ENCODE measurements at regions not wholly inside any gene's neighbourhood (a gene's known extent, or its start where the extent isn't known, plus 50 kb on each side); places are given as distances from the start of the nearest gene placed in this dataset.

GRCh38 chr7:27389496-27389895 lies 146.9 kb downstream of the EVX1 start:
- Histone ChIP-seq H3K9ac (ENCODE audit: low read depth, low read length, poor library complexity, severe bottlenecking) (no peak overlapping the region), H3K36me3 (ENCODE audit: insufficient read depth, low read length) (no peaks in the 10 kb centered on the region), H3F3A (ENCODE audit: low read depth) (no peaks in the 10 kb centered on the region), H3K4me2 (ENCODE audit: low read depth, low read length, poor library complexity, severe bottlenecking) (no peak overlapping the region), H3K4me1 (ENCODE audit: insufficient read depth, low read length, poor library complexity, severe bottlenecking) (no peaks in the 10 kb centered on the region), H2AFZ (ENCODE audit: low read length) (no peak overlapping the region), H3K9me3 (ENCODE audit: insufficient read depth, low read depth, low read length) (no peaks in the 10 kb centered on the region), H3K4me3 (ENCODE audit: low read length, poor library complexity, severe bottlenecking) (no peak overlapping the region), H3K79me2 (ENCODE audit: insufficient read depth, low read length) (no peaks in the 10 kb centered on the region), H3K27me3 (ENCODE audit: insufficient read depth, low read length, poor library complexity, severe bottlenecking) (no peaks in the 10 kb centered on the region), H3K9me2 (replicated peaks; ENCODE audit: low read depth, low read length) (no peaks in the 10 kb centered on the region), H4K20me1 (ENCODE audit: insufficient read depth, low read length, poor library complexity, severe bottlenecking) (no peaks in the 10 kb centered on the region)
- TF ChIP-seq CTCF (conservative IDR thresholded peaks at IDR 0.05; ENCODE audit: low read length) = no peak
- no peak for TF ChIP-seq EZH2phosphoT487 (IDR thresholded peaks at IDR 0.05; ENCODE audit: borderline replicate concordance)

- H3K4me1 ChIP-seq (ENCODE audit: insufficient read depth, low read length, poor library complexity, severe bottlenecking) = no peaks in the 10 kb centered on the region
- TF ChIP-seq EZH2phosphoT487 (IDR thresholded peaks at IDR 0.05; ENCODE audit: borderline replicate concordance) = no peak
- no peak for TF ChIP-seq CTCF (conservative IDR thresholded peaks at IDR 0.05; ENCODE audit: low read length)
- no peaks in the 10 kb centered on the region for H3K9me2 ChIP-seq (replicated peaks; ENCODE audit: low read depth, low read length)
Measured at GRCh38 chr7:27392477-27392876, 149.9 kb downstream of the EVX1 start.

GRCh38 chr7:27394871-27395270 lies 152.3 kb downstream of the EVX1 start:
- no peak overlapping the region for H3K4me3 ChIP-seq (ENCODE audit: low read length, poor library complexity, severe bottlenecking)
- no peaks in the 10 kb centered on the region for H3K9me3 ChIP-seq (ENCODE audit: insufficient read depth, low read depth, low read length)
- H4K20me1 ChIP-seq (ENCODE audit: insufficient read depth, low read length, poor library complexity, severe bottlenecking) = no peaks in the 10 kb centered on the region
- H3K27me3 ChIP-seq (ENCODE audit: insufficient read depth, low read length, poor library complexity, severe bottlenecking) = no peaks in the 10 kb centered on the region
- H3K4me2 ChIP-seq (ENCODE audit: low read depth, low read length, poor library complexity, severe bottlenecking) = no peak overlapping the region
- H2AFZ ChIP-seq (ENCODE audit: low read length) = no peak overlapping the region
- no peaks in the 10 kb centered on the region for H3K4me1 ChIP-seq (ENCODE audit: insufficient read depth, low read length, poor library complexity, severe bottlenecking)
- H3K9me2 ChIP-seq (replicated peaks; ENCODE audit: low read depth, low read length) = no peaks in the 10 kb centered on the region
- no peak overlapping the region for H3K9ac ChIP-seq (ENCODE audit: low read depth, low read length, poor library complexity, severe bottlenecking)
- no peaks in the 10 kb centered on the region for H3F3A ChIP-seq (ENCODE audit: low read depth)
- H3K79me2 ChIP-seq (ENCODE audit: insufficient read depth, low read length) = no peaks in the 10 kb centered on the region
- no peak for TF ChIP-seq CTCF (conservative IDR thresholded peaks at IDR 0.05; ENCODE audit: low read length)
- TF ChIP-seq EZH2phosphoT487 (IDR thresholded peaks at IDR 0.05; ENCODE audit: borderline replicate concordance) = no peak
- H3K36me3 ChIP-seq (ENCODE audit: insufficient read depth, low read length) = no peaks in the 10 kb centered on the region

More at GRCh38 chr7:27392477-27392876, 149.9 kb downstream of the EVX1 start:
- Histone ChIP-seq H3K27me3 (ENCODE audit: insufficient read depth, low read length, poor library complexity, severe bottlenecking) (no peaks in the 10 kb centered on the region), H3K9ac (ENCODE audit: low read depth, low read length, poor library complexity, severe bottlenecking) (no peak overlapping the region), H3K4me2 (ENCODE audit: low read depth, low read length, poor library complexity, severe bottlenecking) (no peak overlapping the region), H2AFZ (ENCODE audit: low read length) (no peak overlapping the region), H3K79me2 (ENCODE audit: insufficient read depth, low read length) (no peaks in the 10 kb centered on the region), H3K36me3 (ENCODE audit: insufficient read depth, low read length) (no peaks in the 10 kb centered on the region), H3K4me3 (ENCODE audit: low read length, poor library complexity, severe bottlenecking) (no peak overlapping the region), H3K9me3 (ENCODE audit: insufficient read depth, low read depth, low read length) (no peaks in the 10 kb centered on the region), H4K20me1 (ENCODE audit: insufficient read depth, low read length, poor library complexity, severe bottlenecking) (no peaks in the 10 kb centered on the region), H3F3A (ENCODE audit: low read depth) (no peaks in the 10 kb centered on the region)
